ENCODE measurements at regions not wholly inside any gene's neighbourhood (a gene's known extent, or its start where the extent isn't known, plus 50 kb on each side); places are given as distances from the start of the nearest gene placed in this dataset.

- no peak for DNase-seq (ENCODE audit: low read depth in 2 of 2)
Observed at GRCh38 chr17:79473111-79473875, 137.6 kb downstream of the RBFOX3 start.

GRCh38 chr17:79470754-79471153, 140.1 kb downstream of the RBFOX3 start:
- no peak for DNase-seq (ENCODE audit: low read depth in 2 of 2)

- DNase-seq (ENCODE audit: low read depth in 2 of 2), result no peak
Observed at GRCh38 chr17:79469646-79470045, 141.2 kb downstream of the RBFOX3 start.

GRCh38 chr17:79468183-79468944, 142.5 kb downstream of the RBFOX3 start:
- DNase-seq (ENCODE audit: low read depth in 2 of 2), result no peak

GRCh38 chr17:79466562-79467350, 144.1 kb downstream of the RBFOX3 start:
- no peak for DNase-seq (ENCODE audit: low read depth in 2 of 2)

GRCh38 chr17:79465681-79466025, 145.2 kb downstream of the RBFOX3 start:
- no peak for DNase-seq (ENCODE audit: low read depth in 2 of 2)

GRCh38 chr17:79465011-79465680, 145.7 kb downstream of the RBFOX3 start:
- DNase-seq (ENCODE audit: low read depth in 2 of 2), result no peak

- no peak for DNase-seq (ENCODE audit: low read depth in 2 of 2)
Observed at GRCh38 chr17:79464318-79465010, 146.4 kb downstream of the RBFOX3 start.

- no peak for DNase-seq (ENCODE audit: low read depth in 2 of 2)
Observed at GRCh38 chr17:79463421-79464317, 147.2 kb downstream of the RBFOX3 start.

- DNase-seq (ENCODE audit: low read depth in 2 of 2), result no peak
Observed at GRCh38 chr17:79461041-79461440, 149.8 kb downstream of the RBFOX3 start.

- DNase-seq (ENCODE audit: low read depth in 2 of 2), result no peak
Observed at GRCh38 chr17:79459846-79460245, 151.0 kb downstream of the RBFOX3 start.

GRCh38 chr17:79459003-79459655, 151.7 kb downstream of the RBFOX3 start:
- DNase-seq (ENCODE audit: low read depth in 2 of 2), result no peak

GRCh38 chr17:79458356-79458755, 152.5 kb downstream of the RBFOX3 start:
- no peak for DNase-seq (ENCODE audit: low read depth in 2 of 2)

- DNase-seq (ENCODE audit: low read depth in 2 of 2), result no peak
Observed at GRCh38 chr17:79457889-79458288, 153.0 kb downstream of the RBFOX3 start.

- no peak for DNase-seq (ENCODE audit: low read depth in 2 of 2)
Observed at GRCh38 chr17:79457376-79457775, 153.5 kb downstream of the RBFOX3 start.

- no peak for DNase-seq (ENCODE audit: low read depth in 2 of 2)
Observed at GRCh38 chr17:79455636-79456035, 155.2 kb downstream of the RBFOX3 start.

- no peak for DNase-seq (ENCODE audit: low read depth in 2 of 2)
Observed at GRCh38 chr17:79454826-79455225, 156.0 kb downstream of the RBFOX3 start.

GRCh38 chr17:79453481-79453880, 157.4 kb downstream of the RBFOX3 start:
- DNase-seq (ENCODE audit: low read depth in 2 of 2), result no peak

- no peak for DNase-seq (ENCODE audit: low read depth in 2 of 2)
Observed at GRCh38 chr17:79452706-79453105, 158.1 kb downstream of the RBFOX3 start.

GRCh38 chr17:79451167-79451566, 159.7 kb downstream of the RBFOX3 start:
- no peak for DNase-seq (ENCODE audit: low read depth in 2 of 2)

Data from stimulated activated CD8-positive, alpha-beta memory T cell treated with anti-CD3 and anti-CD28 coated beads, Interleukin-2, amount 100 ng/mL, for 1 hour (primary cell).